ENCODE measurements at regions not wholly inside any gene's neighbourhood (a gene's known extent, or its start where the extent isn't known, plus 50 kb on each side); places are given as distances from the start of the nearest gene placed in this dataset.

GRCh38 chr5:120942596-120943350 lies 478.7 kb downstream of the PRR16 start:
- no peak for TF ChIP-seq POLR2A (IDR thresholded peaks at IDR 0.05)
- TF ChIP-seq CTCF (IDR thresholded peaks at IDR 0.05), result no peak
- TF ChIP-seq EP300 (IDR thresholded peaks at IDR 0.05), result no peak

All from sigmoid colon (tissue), 4 donors.